IPS-18a (cell line): ENCODE measurements at regions not wholly inside any gene's neighbourhood (a gene's known extent, or its start where the extent isn't known, plus 50 kb on each side); places are given as distances from the start of the nearest gene placed in this dataset.
"Not testable (repeated sequence)": the region's sequence is repeated elsewhere in the genome, so short reads cannot be mapped to it uniquely, and the experiment has no call there.

Experiments used
- H3K27ac ChIP-seq: one replicate; pipeline ENCODE4 v1.5.1; 2013; ENCODE audit warnings: low read length
- H3K27me3 ChIP-seq: one replicate; pipeline ENCODE4 v1.6.1; 2013; ENCODE audit warnings: mild to moderate bottlenecking, low read length; ENCODE audit not compliant: control insufficient read depth, insufficient read depth
- H3K36me3 ChIP-seq: one replicate; pipeline ENCODE4 v1.6.1; 2013; ENCODE audit warnings: low read depth, low read length; ENCODE audit not compliant: control insufficient read depth
- H3K4me1 ChIP-seq: one replicate; pipeline ENCODE4 v1.6.1; 2013; ENCODE audit warnings: low read depth, low read length; ENCODE audit not compliant: control insufficient read depth
- H3K4me3 ChIP-seq: one replicate; pipeline ENCODE4 v1.5.1; 2013; ENCODE audit warnings: low read length
- H3K9ac ChIP-seq: one replicate; pipeline ENCODE4 v1.6.1; 2013; ENCODE audit warnings: mild to moderate bottlenecking, low read length, moderate library complexity
- H3K9me3 ChIP-seq: one replicate; pipeline ENCODE4 v1.6.1; 2013; ENCODE audit warnings: low read depth, low read length; ENCODE audit not compliant: control insufficient read depth

- Histone ChIP-seq H3K27ac (no peak overlapping the region), H3K9ac (no peak overlapping the region), H3K4me3 (no peak overlapping the region), H3K4me1 (peaks cover 6% of the 10 kb centered on the region), H3K27me3 (no peaks in the 10 kb centered on the region), H3K9me3 (no peaks in the 10 kb centered on the region), H3K36me3 (no peaks in the 10 kb centered on the region)
Measured at GRCh38 chr12:92414170-92415070, 268.8 kb upstream of the BTG1 start.

GRCh38 chr12:92413286-92413685, 267.6 kb upstream of the BTG1 start:
- Histone ChIP-seq H3K27ac (no peak overlapping the region), H3K4me1 (peaks cover 6% of the 10 kb centered on the region), H3K9ac (no peak overlapping the region), H3K27me3 (no peaks in the 10 kb centered on the region), H3K9me3 (no peaks in the 10 kb centered on the region), H3K36me3 (no peaks in the 10 kb centered on the region), H3K4me3 (no peak overlapping the region)

GRCh38 chr12:92412856-92413255, 267.2 kb upstream of the BTG1 start:
- Histone ChIP-seq H3K9me3 (no peaks in the 10 kb centered on the region), H3K27me3 (no peaks in the 10 kb centered on the region), H3K27ac (no peak overlapping the region), H3K4me3 (no peak overlapping the region), H3K4me1 (peaks cover 6% of the 10 kb centered on the region), H3K36me3 (no peaks in the 10 kb centered on the region), H3K9ac (no peak overlapping the region)

- peaks cover 6% of the 10 kb centered on the region for H3K4me1 ChIP-seq
- H3K27ac ChIP-seq, result no peak overlapping the region
- H3K4me3 ChIP-seq, result no peak overlapping the region
Measured at GRCh38 chr12:92411687-92412086, 266.0 kb upstream of the BTG1 start.

GRCh38 chr12:92408072-92408900, 262.6 kb upstream of the BTG1 start:
- Histone ChIP-seq H3K4me3 (no peak overlapping the region), H3K9me3 (no peaks in the 10 kb centered on the region), H3K27ac (no peak overlapping the region), H3K27me3 (no peaks in the 10 kb centered on the region), H3K36me3 (no peaks in the 10 kb centered on the region), H3K9ac (no peak overlapping the region), H3K4me1 (peaks cover 6% of the 10 kb centered on the region)

More at GRCh38 chr12:92411687-92412086, 266.0 kb upstream of the BTG1 start:
- Histone ChIP-seq H3K27me3 (no peaks in the 10 kb centered on the region), H3K9me3 (no peaks in the 10 kb centered on the region), H3K9ac (no peak overlapping the region), H3K36me3 (no peaks in the 10 kb centered on the region)

GRCh38 chr12:92406404-92407070, 260.9 kb upstream of the BTG1 start:
- not testable (repeated sequence) for H3K27me3 ChIP-seq, H3K27ac ChIP-seq, H3K4me3 ChIP-seq, H3K9ac ChIP-seq, H3K9me3 ChIP-seq, H3K4me1 ChIP-seq, H3K36me3 ChIP-seq

- not testable (repeated sequence) for H3K27ac ChIP-seq, H3K36me3 ChIP-seq, H3K9ac ChIP-seq, H3K9me3 ChIP-seq, H3K4me3 ChIP-seq, H3K4me1 ChIP-seq, H3K27me3 ChIP-seq
Measured at GRCh38 chr12:92405801-92406251, 260.2 kb upstream of the BTG1 start.

- Histone ChIP-seq H3K36me3 (no peaks in the 10 kb centered on the region), H3K27me3 (no peaks in the 10 kb centered on the region), H3K9me3 (no peaks in the 10 kb centered on the region), H3K4me3 (no peak overlapping the region), H3K27ac (no peak overlapping the region), H3K9ac (no peak overlapping the region), H3K4me1 (no peaks in the 10 kb centered on the region)
Measured at GRCh38 chr12:92404921-92405320, 259.3 kb upstream of the BTG1 start.

GRCh38 chr12:92404259-92404894, 258.7 kb upstream of the BTG1 start:
- no peak overlapping the region for H3K27ac ChIP-seq

GRCh38 chr12:92403210-92404175, 257.8 kb upstream of the BTG1 start:
- Histone ChIP-seq H3K4me3 (no peak overlapping the region), H3K27me3 (no peaks in the 10 kb centered on the region), H3K36me3 (no peaks in the 10 kb centered on the region), H3K9me3 (no peaks in the 10 kb centered on the region), H3K9ac (no peak overlapping the region), H3K27ac (no peak overlapping the region), H3K4me1 (peaks cover 5% of the 10 kb centered on the region)

More at GRCh38 chr12:92404259-92404894, 258.7 kb upstream of the BTG1 start:
- H3K4me3 ChIP-seq, result no peak overlapping the region
- no peaks in the 10 kb centered on the region for H3K9me3 ChIP-seq
- H3K27me3 ChIP-seq, result no peaks in the 10 kb centered on the region
- H3K9ac ChIP-seq, result no peak overlapping the region
- H3K36me3 ChIP-seq, result no peaks in the 10 kb centered on the region
- H3K4me1 ChIP-seq, result no peaks in the 10 kb centered on the region
